D721Med (cell line): ENCODE measurements at regions not wholly inside any gene's neighbourhood (a gene's known extent, or its start where the extent isn't known, plus 50 kb on each side); places are given as distances from the start of the nearest gene placed in this dataset.

ENCODE experiments used
- DNase-seq: peaks from one replicate; pipeline ENCODE4 v3.0.0; 2011; ENCODE audit warnings: low spot score; ENCODE audit not compliant: insufficient read length
- FAIRE-seq: peaks from 2 replicates; lab custom pipeline; 2011; peaks lifted over from hg19 to GRCh38; lab: Jason Lieb, UNC
- CTCF ChIP-seq: IDR thresholded peaks from 2 replicates; pipeline ENCODE4 v1.5.1; 2012; ENCODE audit warnings: mild to moderate bottlenecking, control low read depth; ENCODE audit not compliant: insufficient read depth; ENCODE audit errors: missing control alignments

- DNase-seq (no peak), FAIRE-seq (no peak)
- TF ChIP-seq CTCF, result no peak
Observed at GRCh38 chr5:143677403-143677802, 134.6 kb upstream of the HMHB1 start.

GRCh38 chr5:143676802-143677201 lies 135.2 kb upstream of the HMHB1 start:
- no peak for DNase-seq
- FAIRE-seq, result no peak
- no peak for TF ChIP-seq CTCF

GRCh38 chr5:143674469-143674786 lies 137.5 kb upstream of the HMHB1 start:
- TF ChIP-seq CTCF, result no peak
- FAIRE-seq, result no peak
- no peak for DNase-seq

GRCh38 chr5:143673676-143674468 lies 138.1 kb upstream of the HMHB1 start:
- FAIRE-seq, result no peak
- DNase-seq, result no peak
- no peak for TF ChIP-seq CTCF

- FAIRE-seq (no peak), DNase-seq (no peak)
- TF ChIP-seq CTCF, result no peak
Observed at GRCh38 chr5:143672806-143673205, 139.2 kb upstream of the HMHB1 start.

- no peak for DNase-seq
- no peak for FAIRE-seq
Observed at GRCh38 chr5:143671674-143672569, 140.0 kb upstream of the HMHB1 start.

More at GRCh38 chr5:143671674-143672569, 140.0 kb upstream of the HMHB1 start:
- TF ChIP-seq CTCF, result no peak
